Brain microvascular endothelial cell (primary cell): ENCODE measurements at regions not wholly inside any gene's neighbourhood (a gene's known extent, or its start where the extent isn't known, plus 50 kb on each side); places are given as distances from the start of the nearest gene placed in this dataset.

Source experiments
- DNase-seq: peaks from one replicate; pipeline ENCODE4 v3.0.0-alpha.2; 2020
- H3K27ac ChIP-seq: fragments of 250-450 bp; sonication (Bioruptor Pico); 2 replicates; pipeline ENCODE4 v1.5.1; 2020; ENCODE audit warnings: mild to moderate bottlenecking, moderate library complexity
- H3K27me3 ChIP-seq: fragments of 250-450 bp; sonication (Bioruptor Pico); replicated peaks from 2 replicates; pipeline ENCODE4 v1.5.1; 2020; ENCODE audit warnings: mild to moderate bottlenecking
- H3K36me3 ChIP-seq: fragments of 250-450 bp; sonication (Bioruptor Pico); replicated peaks from 2 replicates; pipeline ENCODE4 v1.5.1; 2020; ENCODE audit warnings: mild to moderate bottlenecking
- H3K4me3 ChIP-seq: 2 replicates; pipeline ENCODE4 v1.5.1; 2011; ENCODE audit warnings: low read depth, mild to moderate bottlenecking, control low read depth, low read length, moderate library complexity
- CTCF ChIP-seq: IDR thresholded peaks from 2 replicates; pipeline ENCODE4 v1.5.1; 2011; ENCODE audit warnings: low read depth, mild to moderate bottlenecking, moderate library complexity, low read length, control low read depth, inconsistent platforms; ENCODE audit errors: missing control alignments
- in situ Hi-C: cut with HindIII; loops from 2 replicates; pipeline ENCODE4 v1.10.0; 2017; ENCODE audit warnings: low sequenced_read_pairs, low pct_ligation_motif_present

- H3K36me3 ChIP-seq, result no peaks in the 10 kb centered on the region
- H3K27ac ChIP-seq, result no peak overlapping the region
- no peaks in the 10 kb centered on the region for H3K27me3 ChIP-seq
- in situ Hi-C loops, result no loop called here
- no peak for TF ChIP-seq CTCF
- H3K4me3 ChIP-seq, result no peak overlapping the region
- DNase-seq, result no peak
Measured at GRCh38 chr16:26950636-26951035, 116.1 kb upstream of the C16orf82 start.

DNA sequence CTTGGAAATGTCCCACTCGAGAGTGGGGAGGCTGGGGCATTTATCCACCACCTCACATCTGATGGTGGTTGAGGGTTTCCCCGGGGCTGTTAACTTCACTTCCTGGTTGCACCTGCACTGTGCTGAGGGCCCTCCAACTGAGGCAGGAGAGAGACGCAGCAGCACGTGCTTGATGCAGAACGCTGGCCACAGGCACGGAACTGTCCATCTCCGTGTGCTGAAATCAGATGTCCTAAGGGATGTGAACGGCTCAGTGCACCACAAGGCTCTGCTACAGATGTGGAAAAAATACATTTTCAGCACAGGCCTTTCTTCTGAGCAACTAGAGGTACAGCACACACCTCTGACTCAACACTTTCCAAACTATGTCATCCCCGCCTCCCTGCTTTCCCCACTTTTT, 114.8 kb upstream of the C16orf82 start:
- no peak overlapping the region for H3K4me3 ChIP-seq
- H3K27ac ChIP-seq, result no peak overlapping the region
- no peak for TF ChIP-seq CTCF
- in situ Hi-C loops, result no loop called here
- no peak for DNase-seq
- no peaks in the 10 kb centered on the region for H3K27me3 ChIP-seq
- no peaks in the 10 kb centered on the region for H3K36me3 ChIP-seq

GRCh38 chr16:26952411-26952810, 114.3 kb upstream of the C16orf82 start:
- no peaks in the 10 kb centered on the region for H3K27me3 ChIP-seq
- DNase-seq, result no peak
- H3K27ac ChIP-seq, result no peak overlapping the region
- no peak for TF ChIP-seq CTCF
- in situ Hi-C loops, result no loop called here
- H3K36me3 ChIP-seq, result no peaks in the 10 kb centered on the region
- H3K4me3 ChIP-seq, result no peak overlapping the region

GRCh38 chr16:26957283-26957859, 109.4 kb upstream of the C16orf82 start:
- DNase-seq, result no peak
- Histone ChIP-seq H3K36me3 (no peaks in the 10 kb centered on the region), H3K27ac (no peak overlapping the region), H3K27me3 (no peaks in the 10 kb centered on the region), H3K4me3 (no peak overlapping the region)
- in situ Hi-C loops, result no loop called here
- no peak for TF ChIP-seq CTCF

DNA sequence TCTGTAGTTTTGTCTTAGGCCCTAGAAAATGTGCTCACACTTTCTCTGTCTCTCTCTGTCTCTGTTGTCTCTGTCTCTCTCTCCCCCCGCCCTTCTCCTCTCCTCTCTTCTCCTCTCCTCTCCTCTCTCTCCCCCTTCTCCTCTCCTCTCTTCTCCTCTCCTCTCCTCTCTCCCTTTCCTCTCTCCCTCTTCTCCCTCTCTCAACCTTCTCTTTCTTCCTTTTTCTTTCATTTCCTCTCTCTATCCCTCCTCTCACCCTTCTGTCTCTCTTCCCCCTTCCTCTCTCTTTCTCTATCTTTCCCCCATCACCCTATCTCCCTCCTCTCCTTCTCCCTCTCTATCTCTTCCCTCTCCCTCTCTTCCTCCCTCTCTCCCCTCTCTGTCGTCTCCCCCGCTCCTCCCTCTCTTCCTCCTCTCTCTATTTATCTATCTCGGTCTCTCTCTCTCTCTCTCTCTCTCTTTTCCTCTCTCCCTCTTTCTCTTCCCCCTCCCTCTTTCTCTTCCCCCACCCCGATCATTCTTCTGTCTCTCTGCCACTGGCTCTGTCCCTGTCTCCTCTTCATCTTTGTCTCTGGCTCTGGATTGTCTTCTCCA, 107.2 kb upstream of the C16orf82 start:
- Histone ChIP-seq H3K36me3 (no peaks in the 10 kb centered on the region), H3K27me3 (no peaks in the 10 kb centered on the region), H3K27ac (no peak overlapping the region), H3K4me3 (no peak overlapping the region)
- in situ Hi-C loops, result no loop called here
- DNase-seq, result no peak
- TF ChIP-seq CTCF, result no peak

DNA sequence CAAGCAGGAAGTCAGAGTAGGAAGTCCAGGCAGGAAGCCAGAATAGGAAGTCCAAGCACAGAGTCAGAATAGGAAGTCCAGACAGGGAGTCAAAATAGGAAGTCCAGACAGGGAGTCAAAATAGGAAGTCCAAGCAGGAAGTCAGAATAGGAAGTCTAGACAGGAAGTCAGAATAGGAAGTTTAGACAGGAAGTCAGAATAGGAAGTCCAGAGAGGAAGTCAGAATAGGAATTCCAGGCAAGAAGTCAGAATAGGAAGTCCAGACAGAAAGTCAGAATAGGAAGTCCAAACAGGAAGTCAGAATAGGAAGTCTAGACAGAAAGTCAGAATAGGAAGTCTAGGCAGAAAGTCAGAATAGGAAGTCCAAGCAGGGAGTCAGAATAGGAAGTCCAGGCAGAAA, 105.3 kb upstream of the C16orf82 start:
- in situ Hi-C loops, result no loop called here
- H3K27ac ChIP-seq, result no peak overlapping the region

More for the DNA sequence above, 105.3 kb upstream of the C16orf82 start:
- DNase-seq, result no peak
- H3K36me3 ChIP-seq, result no peaks in the 10 kb centered on the region
- TF ChIP-seq CTCF, result no peak
- no peaks in the 10 kb centered on the region for H3K27me3 ChIP-seq
- H3K4me3 ChIP-seq, result no peak overlapping the region
